PC-3 (cell line): ENCODE measurements at regions not wholly inside any gene's neighbourhood (a gene's known extent, or its start where the extent isn't known, plus 50 kb on each side); places are given as distances from the start of the nearest gene placed in this dataset.
"Not testable (repeated sequence)": the region's sequence is repeated elsewhere in the genome, so short reads cannot be mapped to it uniquely, and the experiment has no call there.

Source experiments
- ATAC-seq: fragments of 200-7000 bp; cut with Tn5 transposase; 2 replicates; pipeline ENCODE4 v1.9.1; 2020; ENCODE audit warnings: mild to moderate bottlenecking, moderate library complexity
- BruUV-seq: library from RNA; stranded (reverse); fragments of 400-500 nt; replicated peaks from 2 replicates; lab custom pipeline; 2021; lab: Mats Ljungman, UMichigan
- CTCF ChIA-PET: fragments of 300-600 bp; sonication (Branson Sonifier 250); formaldehyde crosslinking; loops from one replicate; lab custom pipeline; 2022; ENCODE audit warnings: antibody characterized with exemption; lab: Charles Lee
- POLR2A ChIA-PET: fragments of 300-600 bp; sonication (Branson Sonifier 250); formaldehyde crosslinking; loops from one replicate; lab custom pipeline; 2022; ENCODE audit warnings: antibody characterized with exemption; ENCODE audit not compliant: unreplicated experiment; lab: Charles Lee
- DNase-seq: peaks from one replicate; pipeline ENCODE4 v3.0.0-alpha.2; 2015
- H2AFZ ChIP-seq: fragments of 300-600 bp; sonication (generic); 2 replicates; pipeline ENCODE4 v1.6.0; 2016; ENCODE audit warnings: antibody characterized with exemption, low read length
- H3F3A ChIP-seq: fragments of 300-600 bp; sonication (generic); one replicate; pipeline ENCODE4 v1.6.0; 2017; ENCODE audit warnings: antibody characterized with exemption, low read length, control low read depth, mild to moderate bottlenecking; ENCODE audit not compliant: unreplicated experiment
- H3K27ac ChIP-seq: fragments of 300-600 bp; sonication (generic); 2 replicates; pipeline ENCODE4 v1.5.1; 2016; ENCODE audit warnings: mild to moderate bottlenecking, low read length
- H3K27me3 ChIP-seq: fragments of 300-600 bp; sonication (generic); 2 replicates; pipeline ENCODE4 v1.6.1; 2016; ENCODE audit warnings: low read length, mixed read lengths
- H3K36me3 ChIP-seq: fragments of 300-600 bp; sonication (generic); 2 replicates; pipeline ENCODE4 v1.6.1; 2016; ENCODE audit warnings: low read depth, mixed run types, low read length, mixed read lengths
- H3K4me1 ChIP-seq: fragments of 300-600 bp; sonication (generic); 2 replicates; pipeline ENCODE4 v1.5.1; 2016; ENCODE audit warnings: low read length; ENCODE audit not compliant: insufficient read depth
- H3K4me2 ChIP-seq: fragments of 300-600 bp; sonication (generic); 2 replicates; pipeline ENCODE4 v1.6.0; 2016; ENCODE audit warnings: low read length
- H3K4me3 ChIP-seq: fragments of 300-600 bp; sonication (generic); 2 replicates; pipeline ENCODE4 v1.5.1; 2016; ENCODE audit warnings: mild to moderate bottlenecking, low read length, mixed read lengths
- H3K79me2 ChIP-seq: fragments of 300-600 bp; sonication (generic); 2 replicates; pipeline ENCODE4 v1.6.1; 2017; ENCODE audit warnings: low read length, mixed read lengths
- H3K9ac ChIP-seq: fragments of 300-600 bp; sonication (generic); 2 replicates; pipeline ENCODE4 v1.6.0; 2016; ENCODE audit warnings: mild to moderate bottlenecking, low read length
- H3K9me2 ChIP-seq: fragments of 300-600 bp; sonication (generic); replicated peaks from 2 replicates; pipeline ENCODE4 v1.6.1; 2016; ENCODE audit warnings: mixed run types, low read length, mixed read lengths
- H3K9me3 ChIP-seq: fragments of 300-600 bp; sonication (generic); 2 replicates; pipeline ENCODE4 v1.6.1; 2016; ENCODE audit warnings: low read length, mixed read lengths
- H4K20me1 ChIP-seq: fragments of 300-600 bp; sonication (generic); 2 replicates; pipeline ENCODE4 v1.6.1; 2016; ENCODE audit warnings: low read length, mixed read lengths
- EZH2 ChIP-seq: fragments of 300-600 bp; sonication (generic); IDR thresholded peaks from one replicate; pipeline ENCODE4 v1.6.1; 2017; ENCODE audit warnings: antibody characterized with exemption, mild to moderate bottlenecking, low read length; ENCODE audit not compliant: unreplicated experiment
- intact Hi-C: fragments of 100-400 bp; cut with micrococcal nuclease; formaldehyde crosslinking; loops from 2 replicates; pipeline ENCODE4 v1.9.0; 2023
- TF ChIP-seq, protein P1 (sequence below): fragments of 300-600 bp; sonication (generic); conservative IDR thresholded peaks from 2 replicates; pipeline ENCODE4 v1.5.1; 2017; ENCODE audit warnings: antibody characterized with exemption, low read depth, mild to moderate bottlenecking, low read length

DNA sequence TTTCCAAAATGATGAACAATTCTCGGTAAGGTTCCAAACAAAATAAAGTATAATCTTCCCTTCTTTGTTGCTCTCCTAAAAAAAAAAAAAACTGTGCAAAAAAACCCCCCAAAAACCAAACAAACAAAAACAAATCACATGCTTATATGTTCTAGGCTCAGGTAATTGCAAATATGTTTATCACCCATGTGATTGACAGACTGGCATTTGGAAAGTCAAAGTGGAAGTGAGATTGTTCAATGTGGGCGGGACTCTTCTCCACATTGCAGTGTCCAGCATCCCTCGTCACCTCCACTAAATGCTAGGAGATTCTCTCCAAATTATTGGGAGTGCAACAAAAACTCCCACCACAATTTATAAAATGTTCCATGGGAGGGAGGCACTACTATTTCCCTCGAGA is 57.6 kb upstream of the CACNA1D start:
- intact Hi-C loops = no loop called here
- POLR2A ChIA-PET = no interaction called here
- Histone ChIP-seq H3K9me3 (no peaks in the 10 kb centered on the region), H4K20me1 (no peaks in the 10 kb centered on the region), H3K79me2 (no peaks in the 10 kb centered on the region), H3K27me3 (peaks cover 46% of the 10 kb centered on the region), H3K4me3 (no peak overlapping the region), H2AFZ (no peak overlapping the region), H3K4me1 (no peaks in the 10 kb centered on the region), H3K4me2 (no peak overlapping the region), H3K36me3 (no peaks in the 10 kb centered on the region), H3F3A (no peaks in the 10 kb centered on the region), H3K9me2 (no peaks in the 10 kb centered on the region), H3K27ac (no peak overlapping the region), H3K9ac (no peak overlapping the region)
- DNase-seq = no peak
- no peak for ATAC-seq
- TF ChIP-seq, protein P1, sequence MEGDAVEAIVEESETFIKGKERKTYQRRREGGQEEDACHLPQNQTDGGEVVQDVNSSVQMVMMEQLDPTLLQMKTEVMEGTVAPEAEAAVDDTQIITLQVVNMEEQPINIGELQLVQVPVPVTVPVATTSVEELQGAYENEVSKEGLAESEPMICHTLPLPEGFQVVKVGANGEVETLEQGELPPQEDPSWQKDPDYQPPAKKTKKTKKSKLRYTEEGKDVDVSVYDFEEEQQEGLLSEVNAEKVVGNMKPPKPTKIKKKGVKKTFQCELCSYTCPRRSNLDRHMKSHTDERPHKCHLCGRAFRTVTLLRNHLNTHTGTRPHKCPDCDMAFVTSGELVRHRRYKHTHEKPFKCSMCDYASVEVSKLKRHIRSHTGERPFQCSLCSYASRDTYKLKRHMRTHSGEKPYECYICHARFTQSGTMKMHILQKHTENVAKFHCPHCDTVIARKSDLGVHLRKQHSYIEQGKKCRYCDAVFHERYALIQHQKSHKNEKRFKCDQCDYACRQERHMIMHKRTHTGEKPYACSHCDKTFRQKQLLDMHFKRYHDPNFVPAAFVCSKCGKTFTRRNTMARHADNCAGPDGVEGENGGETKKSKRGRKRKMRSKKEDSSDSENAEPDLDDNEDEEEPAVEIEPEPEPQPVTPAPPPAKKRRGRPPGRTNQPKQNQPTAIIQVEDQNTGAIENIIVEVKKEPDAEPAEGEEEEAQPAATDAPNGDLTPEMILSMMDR = no peak
- no peak for TF ChIP-seq EZH2
- CTCF ChIA-PET = no interaction called here
- BruUV-seq = no TSS peak

DNA sequence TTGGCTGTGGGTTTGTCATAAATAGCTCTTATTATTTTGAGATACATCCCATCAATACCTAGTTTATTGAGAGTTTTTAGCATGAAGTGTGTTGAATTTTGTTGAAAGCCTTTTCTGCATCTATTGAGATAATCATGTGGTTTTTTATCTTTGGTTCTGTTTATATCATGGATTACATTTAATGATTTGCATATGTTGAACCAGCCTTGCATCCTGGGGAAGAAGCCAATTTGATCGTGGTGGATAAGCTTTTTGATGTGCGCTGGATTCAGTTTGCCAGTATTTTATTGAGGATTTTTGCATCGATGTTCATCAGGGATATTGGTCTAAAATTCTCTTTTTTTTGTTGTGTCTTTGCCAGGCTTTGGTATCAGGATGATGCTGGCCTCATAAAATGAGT is 51.5 kb upstream of the CACNA1D start:
- H3K9ac ChIP-seq, H3F3A ChIP-seq, H3K4me2 ChIP-seq, H3K9me2 ChIP-seq, H2AFZ ChIP-seq, H4K20me1 ChIP-seq, H3K9me3 ChIP-seq, BruUV-seq, H3K79me2 ChIP-seq, H3K4me1 ChIP-seq, H3K27ac ChIP-seq, ATAC-seq, intact Hi-C loops, H3K4me3 ChIP-seq, H3K36me3 ChIP-seq, POLR2A ChIA-PET, DNase-seq: not testable (repeated sequence)
- CTCF ChIA-PET = interaction anchor here (0.7 kb wide), 1 partner anchor 154 kb away, joined by 3 read pairs; no protein-coding TSS in a partner anchor
- peaks cover 14% of the 10 kb centered on the region for H3K27me3 ChIP-seq
